Right lobe of liver (tissue), 6 donors: ENCODE measurements at regions not wholly inside any gene's neighbourhood (a gene's known extent, or its start where the extent isn't known, plus 50 kb on each side); places are given as distances from the start of the nearest gene placed in this dataset.
"Not testable (repeated sequence)": the region's sequence is repeated elsewhere in the genome, so short reads cannot be mapped to it uniquely, and the experiment has no call there.

Experiments used
- ATAC-seq, 4 donors: fragments of 200-7000 bp; cut with Tn5 transposase; one replicate each; pipeline ENCODE4 v1.9.1; 2020; ENCODE audit warnings: mild to moderate bottlenecking in 4 of 4, moderate library complexity in 4 of 4
- DNase-seq, 3 donors: peaks; one replicate each; pipeline ENCODE4 v3.0.0-alpha.2; 2020
- H3K27ac ChIP-seq, 3 donors: fragments of 200-600 bp; one replicate each; pipeline ENCODE4 v1.8.0; 2022
- H3K27me3 ChIP-seq, 2 donors: fragments of 200-600 bp; one replicate each; pipeline ENCODE4 v1.8.0; 2022
- H3K36me3 ChIP-seq, 4 donors: fragments of 200-600 bp; sonication (generic) in 1 of 4; one replicate each; pipeline versions ENCODE4 v1.5.1 to v1.8.0; 2017 to 2022; ENCODE audit warnings: control low read depth in 1 of 4
- H3K4me1 ChIP-seq, 4 donors: fragments of 200-600 bp; sonication (generic) in 1 of 4; one replicate each; pipeline versions ENCODE4 v1.5.1 to v1.8.0; 2017 to 2022; ENCODE audit warnings: control low read depth in 1 of 4
- H3K4me3 ChIP-seq, 3 donors: fragments of 200-600 bp; one replicate each; pipeline ENCODE4 v1.8.0; 2022
- H3K9me3 ChIP-seq, 4 donors: fragments of 200-600 bp; sonication (generic) in 1 of 4; one replicate each; pipeline versions ENCODE4 v1.5.1 to v1.8.0; 2017 to 2022; ENCODE audit warnings: control low read depth in 1 of 4
- POLR2A ChIP-seq: fragments of 450-650 bp; IDR thresholded peaks from one replicate; pipeline ENCODE4 v1.6.1; 2017; ENCODE audit warnings: antibody characterized with exemption, mild to moderate bottlenecking
- WGBS: methylation state at CpG from one replicate; pipeline ENCODE4 v1.1.6; 2018; ENCODE audit warnings: low coverage, low lambda C conversion rate; ENCODE audit not compliant: insufficient coverage; ENCODE audit errors: missing lambda C conversion rate; 5-methylcytosine and 5-hydroxymethylcytosine counted together
- intact Hi-C, 2 donors: fragments of 100-400 bp; cut with DNase I; formaldehyde crosslinking; loops; one replicate each; pipeline versions ENCODE4 v1.11.2 to v1.14.1; 2022
- TF ChIP-seq, protein P1 (sequence below), 4 donors: fragments of 200-600 bp in 3 of 4; fragments of 450-650 bp in 1 of 4; IDR thresholded peaks; one replicate each; pipeline versions ENCODE4 v1.5.1 to v1.8.0; 2016 to 2022; ENCODE audit warnings: antibody characterized with exemption in 4 of 4, mild to moderate bottlenecking in 2 of 4
- donor health status: DM: no; HTN: yes; CAD: no.
- donor health status: DM: no; HTN: no; CAD: no.
- donor health status: DM: no; HTN: no; CAD: no.
- donor health status: DM: no; HTN: yes; CAD: no.
- donor health status: DM: no; HTN: yes; CAD: no.

DNA sequence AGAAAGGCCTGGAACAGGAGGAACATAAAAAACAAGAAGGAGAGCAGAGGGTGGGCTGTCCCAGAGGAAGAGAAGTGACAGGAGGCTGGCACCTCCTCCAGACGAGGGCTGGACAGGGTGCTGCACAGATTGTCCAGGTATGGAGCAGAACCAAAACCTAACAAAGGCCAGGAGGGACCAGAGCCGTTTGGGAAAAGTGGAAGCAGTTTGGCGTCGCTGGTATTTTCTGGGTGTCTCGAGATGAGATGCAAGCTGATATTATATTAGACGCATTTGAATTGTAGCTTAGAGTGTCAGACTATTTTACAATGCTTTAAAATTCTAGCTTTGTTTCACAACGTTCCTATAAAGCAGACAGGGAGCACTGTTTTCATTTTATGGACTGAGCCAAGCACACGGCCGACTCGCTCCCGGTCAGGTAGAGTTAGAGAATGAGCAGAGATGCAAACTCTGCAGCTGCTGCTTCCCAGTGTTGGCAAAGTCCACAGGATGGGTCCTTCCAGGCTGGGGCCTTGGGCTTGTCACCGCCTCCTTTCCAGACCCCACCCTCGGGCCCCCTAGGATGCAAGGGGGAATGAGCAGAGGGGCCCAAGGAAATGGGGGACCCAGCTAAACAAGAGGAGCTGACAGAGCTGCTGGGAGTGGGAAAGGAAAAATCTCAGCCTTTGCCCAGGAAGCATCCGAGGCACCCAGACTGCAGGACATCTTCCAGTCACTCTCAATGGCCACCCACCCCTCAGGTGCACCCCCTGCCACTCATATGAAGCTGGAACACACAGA is 60.8 kb upstream of the TMPRSS2 start:
- TF ChIP-seq, protein P1, sequence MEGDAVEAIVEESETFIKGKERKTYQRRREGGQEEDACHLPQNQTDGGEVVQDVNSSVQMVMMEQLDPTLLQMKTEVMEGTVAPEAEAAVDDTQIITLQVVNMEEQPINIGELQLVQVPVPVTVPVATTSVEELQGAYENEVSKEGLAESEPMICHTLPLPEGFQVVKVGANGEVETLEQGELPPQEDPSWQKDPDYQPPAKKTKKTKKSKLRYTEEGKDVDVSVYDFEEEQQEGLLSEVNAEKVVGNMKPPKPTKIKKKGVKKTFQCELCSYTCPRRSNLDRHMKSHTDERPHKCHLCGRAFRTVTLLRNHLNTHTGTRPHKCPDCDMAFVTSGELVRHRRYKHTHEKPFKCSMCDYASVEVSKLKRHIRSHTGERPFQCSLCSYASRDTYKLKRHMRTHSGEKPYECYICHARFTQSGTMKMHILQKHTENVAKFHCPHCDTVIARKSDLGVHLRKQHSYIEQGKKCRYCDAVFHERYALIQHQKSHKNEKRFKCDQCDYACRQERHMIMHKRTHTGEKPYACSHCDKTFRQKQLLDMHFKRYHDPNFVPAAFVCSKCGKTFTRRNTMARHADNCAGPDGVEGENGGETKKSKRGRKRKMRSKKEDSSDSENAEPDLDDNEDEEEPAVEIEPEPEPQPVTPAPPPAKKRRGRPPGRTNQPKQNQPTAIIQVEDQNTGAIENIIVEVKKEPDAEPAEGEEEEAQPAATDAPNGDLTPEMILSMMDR (IDR thresholded peaks at IDR 0.05): no peak
- no peak for TF ChIP-seq POLR2A
- intact Hi-C loops: loop anchor here in 1 of 2 donors (5.0 kb wide), 1 partner anchor 41 kb away; no protein-coding TSS in a partner anchor
- WGBS: 70% methylated on average over 12 of the region's 14 CpGs
- no peak for DNase-seq
- H3K9me3 ChIP-seq: no peaks in the 10 kb centered on the region
- no peaks in the 10 kb centered on the region for H3K27me3 ChIP-seq
- no peaks in the 10 kb centered on the region for H3K36me3 ChIP-seq
- H3K4me3 ChIP-seq: no peak overlapping the region
- H3K27ac ChIP-seq: no peak overlapping the region
- H3K4me1 ChIP-seq: peaks cover 0 to 14% (median 2%) of the 10 kb centered on the region in 4 donors
- no peak for ATAC-seq

DNA sequence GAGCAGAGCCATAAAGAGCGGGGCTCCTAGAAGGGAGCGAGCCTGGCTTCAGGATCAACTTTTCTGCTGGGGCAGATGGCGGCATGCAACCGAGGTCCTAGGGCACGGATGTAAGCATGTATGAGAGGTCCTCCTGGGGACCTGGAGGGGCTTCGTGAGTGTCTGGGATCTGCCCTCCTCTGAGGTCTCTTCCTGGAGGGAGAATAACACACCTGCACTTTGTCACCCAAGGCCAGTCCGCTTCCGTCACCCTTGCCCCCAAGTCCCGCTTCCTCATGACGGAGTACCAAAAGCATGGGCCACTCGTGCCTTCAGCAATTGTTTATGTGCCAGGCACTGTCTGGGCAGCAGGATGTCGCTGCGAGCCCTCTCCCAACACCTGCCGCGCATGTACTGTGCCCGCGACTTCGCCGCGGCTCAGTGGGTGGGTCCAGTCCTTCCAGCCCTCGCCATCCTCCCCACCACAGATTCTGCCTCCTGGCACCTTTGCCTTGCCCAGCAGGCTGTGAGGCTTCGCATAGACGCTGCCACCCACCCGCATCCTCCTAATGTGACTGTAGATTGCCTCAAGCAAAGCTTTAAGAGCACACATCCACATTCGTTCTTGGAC is 60.0 kb upstream of the TMPRSS2 start:
- Histone ChIP-seq H3K9me3 (no peaks in the 10 kb centered on the region), H3K4me1 (peaks cover 0 to 11% (median 0%) of the 10 kb centered on the region in 4 donors), H3K36me3 (no peaks in the 10 kb centered on the region), H3K27me3 (no peaks in the 10 kb centered on the region), H3K4me3 (no peak overlapping the region), H3K27ac (no peak overlapping the region)
- DNase-seq (no peak), ATAC-seq (no peak)
- 88% methylated on average over 5 of the region's 25 CpGs for WGBS
- intact Hi-C loops: loop anchor here in 1 of 2 donors (5.0 kb wide), 1 partner anchor 41 kb away; no protein-coding TSS in a partner anchor
- TF ChIP-seq, protein P1 (IDR thresholded peaks at IDR 0.05): no peak
- no peak for TF ChIP-seq POLR2A

DNA sequence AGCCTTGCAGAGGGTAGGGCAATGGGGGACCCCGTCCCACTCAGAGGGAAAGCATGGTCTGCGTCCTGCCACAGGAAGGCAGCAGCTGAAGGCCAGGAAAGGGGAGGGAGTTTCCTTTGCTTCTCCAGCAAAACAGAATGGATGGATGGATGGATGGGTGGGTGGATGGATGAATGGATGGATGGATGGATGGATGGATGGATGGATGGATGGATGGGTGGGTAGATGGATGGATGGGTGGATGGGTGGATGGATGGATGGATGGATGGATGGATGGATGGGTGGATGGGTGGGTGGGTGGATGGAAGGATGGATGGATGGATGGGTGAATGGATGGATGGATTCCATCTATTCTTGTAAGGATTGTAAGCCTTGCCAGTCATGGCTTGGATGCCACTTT is 59.3 kb upstream of the TMPRSS2 start:
- 14% methylated on average over 1 of the region's 2 CpGs for WGBS
- not testable (repeated sequence) for H3K27ac ChIP-seq

DNA sequence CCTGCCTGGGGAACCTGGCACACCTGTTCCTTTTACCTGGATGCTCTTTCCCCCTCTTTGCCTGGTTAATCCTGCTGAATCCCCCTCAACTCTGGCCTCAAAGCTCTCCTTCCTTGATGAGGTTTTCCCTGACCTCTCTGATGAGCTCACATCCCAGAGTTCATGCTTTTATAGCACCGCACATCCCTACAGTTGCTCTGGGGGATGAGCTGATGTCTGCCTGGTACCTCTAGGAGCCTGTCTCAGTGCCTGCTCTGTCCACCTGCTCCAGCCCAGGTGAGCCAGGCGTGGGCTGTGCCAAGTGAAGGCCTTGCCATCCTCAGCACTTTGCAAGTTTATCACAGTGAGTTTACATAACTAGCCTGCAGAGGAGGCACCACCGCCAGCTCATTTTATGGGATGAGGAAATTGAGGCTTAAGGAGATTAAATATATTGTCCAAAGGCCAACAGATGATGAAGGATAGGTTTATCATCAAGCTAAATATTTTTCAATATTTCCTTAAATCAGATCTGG is 58.6 kb upstream of the TMPRSS2 start:
- no peak for DNase-seq
- no peaks in the 10 kb centered on the region for H3K27me3 ChIP-seq
- intact Hi-C loops: loop anchor here in 1 of 2 donors (5.0 kb wide), 1 partner anchor 39 kb away; no protein-coding TSS in a partner anchor
- H3K4me3 ChIP-seq: no peak overlapping the region
- no peak for TF ChIP-seq POLR2A
- TF ChIP-seq, protein P1 (IDR thresholded peaks at IDR 0.05): no peak
- no peaks in the 10 kb centered on the region for H3K9me3 ChIP-seq
- 90% methylated on average over 3 of the region's 3 CpGs for WGBS
- no peak overlapping the region for H3K27ac ChIP-seq
- no peak for ATAC-seq
- H3K4me1 ChIP-seq: peaks cover 0 to 14% (median 0%) of the 10 kb centered on the region in 4 donors
- no peaks in the 10 kb centered on the region for H3K36me3 ChIP-seq

More for the DNA sequence above, 59.3 kb upstream of the TMPRSS2 start:
- H3K4me3 ChIP-seq, H3K36me3 ChIP-seq, DNase-seq, ATAC-seq, H3K27me3 ChIP-seq, H3K9me3 ChIP-seq: not testable (repeated sequence)
- intact Hi-C loops: loop anchor here in 1 of 2 donors (5.0 kb wide), 1 partner anchor 40 kb away; no protein-coding TSS in a partner anchor
- peaks cover 0 to 14% (median 0%) of the 10 kb centered on the region in 4 donors for H3K4me1 ChIP-seq

DNA sequence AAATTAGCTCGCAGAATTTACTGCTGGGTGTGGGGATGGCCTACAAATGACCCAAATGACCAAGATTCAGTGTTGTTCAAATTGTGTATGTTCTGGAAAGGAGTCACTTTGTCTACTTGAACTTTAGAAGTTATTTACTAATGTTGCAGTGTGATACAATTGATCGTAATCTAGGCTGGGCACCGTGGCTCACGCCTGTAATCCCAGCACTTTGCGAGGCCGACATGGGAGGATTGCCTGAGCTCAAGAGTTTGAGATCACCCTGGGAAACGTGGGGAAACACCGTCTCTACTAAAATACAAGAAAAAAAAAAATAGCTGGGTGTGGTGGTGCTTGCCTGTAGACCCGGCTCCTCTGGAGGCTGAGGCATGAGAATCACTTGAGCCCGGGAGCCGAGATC is 57.6 kb upstream of the TMPRSS2 start:
- no peak for ATAC-seq
- TF ChIP-seq, protein P1 (IDR thresholded peaks at IDR 0.05): no peak
- TF ChIP-seq POLR2A: no peak
- Histone ChIP-seq H3K4me3 (no peak overlapping the region), H3K36me3 (no peaks in the 10 kb centered on the region), H3K9me3 (no peaks in the 10 kb centered on the region), H3K27me3 (no peaks in the 10 kb centered on the region), H3K27ac (no peak overlapping the region), H3K4me1 (peaks cover 0 to 14% (median 0%) of the 10 kb centered on the region in 4 donors)
- 74% methylated on average over 9 of the region's 11 CpGs for WGBS
- intact Hi-C loops: loop anchor here in 1 of 2 donors (5.0 kb wide), 1 partner anchor 38 kb away; no protein-coding TSS in a partner anchor
- no peak for DNase-seq
